ENCODE measurements at regions not wholly inside any gene's neighbourhood (a gene's known extent, or its start where the extent isn't known, plus 50 kb on each side); places are given as distances from the start of the nearest gene placed in this dataset.

DNA sequence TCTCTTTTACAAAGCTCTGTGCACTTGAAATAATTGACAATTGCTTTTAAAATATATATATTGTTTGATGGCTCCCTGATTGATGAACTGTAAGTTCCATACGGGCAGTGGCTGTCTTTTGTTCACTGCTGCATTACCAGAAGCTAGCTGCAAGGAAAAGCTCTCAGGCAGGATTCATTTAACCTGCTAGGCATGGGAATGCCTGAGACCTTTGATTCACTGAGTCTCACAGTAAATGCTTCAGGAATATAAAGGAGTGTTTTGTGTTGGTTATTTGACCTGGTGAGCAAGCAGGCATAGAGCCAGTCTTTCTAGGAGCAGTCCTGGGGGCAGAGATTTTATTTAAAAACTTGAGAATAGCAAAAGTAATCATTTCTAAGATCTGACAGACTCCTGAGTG lies 193.2 kb upstream of the ITGA4 start:
- TF ChIP-seq, protein P1, sequence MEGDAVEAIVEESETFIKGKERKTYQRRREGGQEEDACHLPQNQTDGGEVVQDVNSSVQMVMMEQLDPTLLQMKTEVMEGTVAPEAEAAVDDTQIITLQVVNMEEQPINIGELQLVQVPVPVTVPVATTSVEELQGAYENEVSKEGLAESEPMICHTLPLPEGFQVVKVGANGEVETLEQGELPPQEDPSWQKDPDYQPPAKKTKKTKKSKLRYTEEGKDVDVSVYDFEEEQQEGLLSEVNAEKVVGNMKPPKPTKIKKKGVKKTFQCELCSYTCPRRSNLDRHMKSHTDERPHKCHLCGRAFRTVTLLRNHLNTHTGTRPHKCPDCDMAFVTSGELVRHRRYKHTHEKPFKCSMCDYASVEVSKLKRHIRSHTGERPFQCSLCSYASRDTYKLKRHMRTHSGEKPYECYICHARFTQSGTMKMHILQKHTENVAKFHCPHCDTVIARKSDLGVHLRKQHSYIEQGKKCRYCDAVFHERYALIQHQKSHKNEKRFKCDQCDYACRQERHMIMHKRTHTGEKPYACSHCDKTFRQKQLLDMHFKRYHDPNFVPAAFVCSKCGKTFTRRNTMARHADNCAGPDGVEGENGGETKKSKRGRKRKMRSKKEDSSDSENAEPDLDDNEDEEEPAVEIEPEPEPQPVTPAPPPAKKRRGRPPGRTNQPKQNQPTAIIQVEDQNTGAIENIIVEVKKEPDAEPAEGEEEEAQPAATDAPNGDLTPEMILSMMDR (IDR thresholded peaks at IDR 0.05), result no peak
- Mint-ChIP-seq H3K4me3 (ENCODE audit: unreplicated experiment) (no peak overlapping the region), H3K27me3 (ENCODE audit: unreplicated experiment) (no peaks in the 10 kb centered on the region), H3K36me3 (ENCODE audit: unreplicated experiment) (no peaks in the 10 kb centered on the region), H3K9me3 (ENCODE audit: unreplicated experiment) (no peaks in the 10 kb centered on the region), H3K27ac (ENCODE audit: unreplicated experiment) (no peak overlapping the region), H3K4me1 (ENCODE audit: unreplicated experiment) (no peaks in the 10 kb centered on the region)
- no peak for DNase-seq (ENCODE audit: extremely low spot score, unreplicated experiment)

DNA sequence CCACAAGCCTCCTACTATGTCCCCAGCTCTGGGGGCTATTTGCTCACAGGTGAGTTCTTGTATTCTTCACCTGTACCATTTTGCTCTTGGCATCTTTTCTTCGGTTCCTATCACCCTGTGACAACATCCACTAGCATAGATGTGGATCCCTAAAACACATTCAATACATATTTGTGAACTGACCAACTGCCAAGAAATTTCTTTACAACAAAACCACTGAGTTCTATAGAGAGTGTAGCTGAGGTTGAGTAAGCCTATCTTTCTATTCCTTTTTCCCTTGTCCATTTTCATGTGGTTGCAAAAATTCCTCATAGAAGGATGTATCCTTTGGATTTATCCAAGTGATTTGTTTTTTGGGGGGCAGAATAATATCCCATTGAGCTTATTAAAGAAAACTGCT lies 192.7 kb upstream of the ITGA4 start:
- H3K9me3 Mint-ChIP-seq (ENCODE audit: unreplicated experiment), result no peaks in the 10 kb centered on the region
- H3K36me3 Mint-ChIP-seq (ENCODE audit: unreplicated experiment), result no peaks in the 10 kb centered on the region
- H3K27me3 Mint-ChIP-seq (ENCODE audit: unreplicated experiment), result no peaks in the 10 kb centered on the region
- H3K4me1 Mint-ChIP-seq (ENCODE audit: unreplicated experiment), result no peaks in the 10 kb centered on the region
- DNase-seq (ENCODE audit: extremely low spot score, unreplicated experiment), result no peak
- H3K27ac Mint-ChIP-seq (ENCODE audit: unreplicated experiment), result no peak overlapping the region
- H3K4me3 Mint-ChIP-seq (ENCODE audit: unreplicated experiment), result no peak overlapping the region
- TF ChIP-seq, protein P1 (IDR thresholded peaks at IDR 0.05), result no peak

DNA sequence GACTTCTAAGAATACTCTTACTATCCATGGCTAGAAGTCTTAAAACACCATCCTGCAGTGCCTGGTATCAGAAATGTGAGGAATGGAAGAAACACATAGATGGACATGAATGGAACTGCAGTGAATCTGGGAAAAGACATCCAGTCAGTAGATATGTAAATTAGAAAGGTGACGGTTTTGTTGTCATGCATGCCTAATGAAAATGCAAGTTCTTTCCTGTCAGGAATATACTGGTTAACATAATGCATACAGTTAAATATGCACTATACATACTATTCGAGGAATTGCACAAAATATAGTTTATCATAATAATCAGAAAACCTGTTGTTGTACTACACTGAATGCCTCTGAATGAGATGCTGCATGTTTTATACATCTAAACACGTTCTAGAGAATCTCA lies 190.6 kb upstream of the ITGA4 start:
- Mint-ChIP-seq H3K27ac (ENCODE audit: unreplicated experiment) (no peak overlapping the region), H3K27me3 (ENCODE audit: unreplicated experiment) (no peaks in the 10 kb centered on the region), H3K36me3 (ENCODE audit: unreplicated experiment) (no peaks in the 10 kb centered on the region), H3K4me1 (ENCODE audit: unreplicated experiment) (no peaks in the 10 kb centered on the region), H3K9me3 (ENCODE audit: unreplicated experiment) (no peaks in the 10 kb centered on the region), H3K4me3 (ENCODE audit: unreplicated experiment) (no peak overlapping the region)
- TF ChIP-seq, protein P1 (IDR thresholded peaks at IDR 0.05), result no peak
- DNase-seq (ENCODE audit: extremely low spot score, unreplicated experiment), result no peak

DNA sequence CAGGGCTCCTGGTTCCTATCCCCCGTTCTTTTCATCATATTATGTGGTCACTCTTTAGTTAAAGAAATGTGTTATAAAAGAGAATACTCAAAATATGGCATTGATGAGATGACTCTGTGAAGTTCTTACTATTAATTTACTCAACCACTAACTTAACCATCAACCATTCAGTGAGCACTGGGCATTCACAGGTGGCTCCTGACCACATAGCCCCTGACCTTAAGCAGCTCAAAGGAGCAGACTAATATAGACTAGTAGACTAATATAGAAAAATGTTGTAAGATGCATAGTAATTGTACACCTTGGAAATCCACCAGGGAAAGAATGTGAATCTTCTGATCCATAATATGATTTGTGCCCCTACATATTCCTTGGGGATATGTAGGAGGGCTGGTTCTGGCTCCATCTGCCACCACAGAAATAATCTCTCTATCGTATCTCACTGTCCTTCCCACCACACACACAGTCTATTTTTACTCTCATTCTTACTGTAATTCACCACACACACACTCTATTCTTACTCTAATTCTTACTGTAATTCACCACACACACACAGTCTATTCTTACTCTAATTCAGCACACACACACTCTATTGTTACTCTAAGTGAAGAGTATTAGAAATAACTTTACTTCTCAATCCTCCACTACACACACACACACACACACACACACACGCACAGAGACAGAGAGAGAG lies 188.9 kb upstream of the ITGA4 start:
- TF ChIP-seq, protein P1 (IDR thresholded peaks at IDR 0.05), result no peak
- H3K4me1 Mint-ChIP-seq (ENCODE audit: unreplicated experiment), result no peaks in the 10 kb centered on the region
- H3K27ac Mint-ChIP-seq (ENCODE audit: unreplicated experiment), result no peak overlapping the region
- no peaks in the 10 kb centered on the region for H3K36me3 Mint-ChIP-seq (ENCODE audit: unreplicated experiment)
- no peak overlapping the region for H3K4me3 Mint-ChIP-seq (ENCODE audit: unreplicated experiment)
- H3K27me3 Mint-ChIP-seq (ENCODE audit: unreplicated experiment), result no peaks in the 10 kb centered on the region
- no peak for DNase-seq (ENCODE audit: extremely low spot score, unreplicated experiment)
- no peaks in the 10 kb centered on the region for H3K9me3 Mint-ChIP-seq (ENCODE audit: unreplicated experiment)

DNA sequence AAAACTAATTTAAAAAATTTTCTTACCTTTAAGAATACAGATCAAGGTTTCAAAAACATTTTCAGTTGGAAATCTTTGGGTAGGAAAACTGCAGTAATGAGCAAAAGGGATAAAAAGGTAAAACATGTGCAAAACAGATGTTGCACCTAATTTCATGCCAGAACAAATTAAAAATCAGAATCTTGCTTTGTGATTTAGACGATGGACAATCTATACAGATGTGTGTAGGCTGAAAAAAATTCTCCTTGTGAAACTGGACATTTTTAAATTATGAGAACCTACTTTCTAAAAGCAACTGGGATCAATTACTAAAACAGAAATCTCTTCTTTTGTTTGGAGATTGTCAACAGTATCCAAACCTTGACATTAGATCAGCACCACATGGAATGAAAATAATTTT lies 183.2 kb upstream of the ITGA4 start:
- TF ChIP-seq, protein P1 (IDR thresholded peaks at IDR 0.05), result no peak
- no peaks in the 10 kb centered on the region for H3K36me3 Mint-ChIP-seq (ENCODE audit: unreplicated experiment)
- no peaks in the 10 kb centered on the region for H3K27me3 Mint-ChIP-seq (ENCODE audit: unreplicated experiment)
- H3K4me3 Mint-ChIP-seq (ENCODE audit: unreplicated experiment), result no peak overlapping the region
- H3K4me1 Mint-ChIP-seq (ENCODE audit: unreplicated experiment), result no peaks in the 10 kb centered on the region
- no peak for DNase-seq (ENCODE audit: extremely low spot score, unreplicated experiment)
- no peak overlapping the region for H3K27ac Mint-ChIP-seq (ENCODE audit: unreplicated experiment)
- no peaks in the 10 kb centered on the region for H3K9me3 Mint-ChIP-seq (ENCODE audit: unreplicated experiment)
